HepG2 (cell line): ENCODE measurements at regions not wholly inside any gene's neighbourhood (a gene's known extent, or its start where the extent isn't known, plus 50 kb on each side); places are given as distances from the start of the nearest gene placed in this dataset.

ENCODE experiments used
- ATAC-seq: fragments of 200-7000 bp; cut with Tn5 transposase; 3 replicates; pipeline ENCODE4 v1.9.1; 2020; ENCODE audit warnings: mild to moderate bottlenecking, moderate library complexity
- BruUV-seq: library from RNA; stranded (reverse); fragments of 400-500 nt; replicated peaks from 2 replicates; lab custom pipeline; 2021; lab: Mats Ljungman, UMichigan
- CTCF ChIA-PET: fragments of 300-600 bp; formaldehyde crosslinking; extraction: SDS; loops from one replicate; lab custom pipeline; 2021; ENCODE audit warnings: low total read pairs, inconsistent platforms, low intra/inter-chr PET ratio; lab: Yijun Ruan, JAX
- POLR2A ChIA-PET: fragments of 350-600 bp; sonication (Branson Sonifier 250); formaldehyde crosslinking; loops from one replicate; lab custom pipeline; 2020; ENCODE audit warnings: antibody characterized with exemption, inconsistent platforms; lab: Yijun Ruan, JAX
- DNase-seq: peaks from one replicate; pipeline ENCODE4 v3.0.0-alpha.2; 2015; ENCODE audit warnings: low spot score
- FAIRE-seq: peaks from 3 replicates; lab custom pipeline; 2011; peaks lifted over from hg19 to GRCh38; lab: Jason Lieb, UNC
- H2AFZ ChIP-seq: one replicate; pipeline ENCODE4 v1.6.1; 2011; ENCODE audit warnings: low read length, inconsistent platforms
- H3K27ac ChIP-seq: fragments of 300-600 bp; 3 replicates; pipeline ENCODE4 v1.8.0; 2011; ENCODE audit warnings: mixed run types, mild to moderate bottlenecking, mixed read lengths, low read length, inconsistent platforms; ENCODE audit not compliant: insufficient read depth; ENCODE audit errors: extremely low read length
- H3K27me3 ChIP-seq, 2 experiments: fragments of 200-600 bp in 1 of 2; 2 replicates in 1 of 2; 3 replicates in 1 of 2; pipeline versions ENCODE4 v1.6.0 to v1.8.0; 2011; ENCODE audit warnings: low read length in 2 of 2, mild to moderate bottlenecking in 2 of 2, moderate library complexity in 2 of 2, inconsistent platforms in 1 of 2; ENCODE audit not compliant: insufficient read depth in 2 of 2, control insufficient read depth in 1 of 2
- H3K36me3 ChIP-seq, 2 experiments: fragments of 200-600 bp in 1 of 2; replicated peaks in 1 of 2; 2 replicates in 1 of 2; 3 replicates in 1 of 2; pipeline versions ENCODE4 v1.5.1 to v1.8.0; 2011; ENCODE audit warnings: low read length in 2 of 2, inconsistent platforms in 1 of 2; ENCODE audit not compliant: insufficient read depth in 2 of 2, control insufficient read depth in 1 of 2
- H3K4me1 ChIP-seq: 2 replicates; pipeline ENCODE4 v1.5.1; 2012; ENCODE audit warnings: low read length, inconsistent platforms; ENCODE audit not compliant: insufficient read depth
- H3K4me2 ChIP-seq: 2 replicates; pipeline ENCODE4 v1.6.0; 2011; ENCODE audit warnings: low read depth, low read length, inconsistent platforms
- H3K4me3 ChIP-seq, 3 experiments: fragments of 200-600 bp in 1 of 3; sonication (generic), shearing (Covaris generic) in 1 of 3; replicated peaks in 1 of 3; 2 replicates each; pipeline ENCODE4 v1.5.1; 2011 to 2016; ENCODE audit warnings: low read length in 3 of 3, inconsistent platforms in 2 of 3, low read depth in 2 of 3, mild to moderate bottlenecking in 2 of 3, control low read depth in 1 of 3, mixed read lengths in 1 of 3; ENCODE audit not compliant: insufficient read depth in 1 of 3
- H3K79me2 ChIP-seq: one replicate; pipeline ENCODE4 v1.6.1; 2011; ENCODE audit warnings: low read length, inconsistent platforms; ENCODE audit not compliant: insufficient read depth
- H3K9ac ChIP-seq: 2 replicates; pipeline ENCODE4 v1.6.0; 2011; ENCODE audit warnings: mild to moderate bottlenecking, low read depth, low read length, inconsistent platforms; ENCODE audit not compliant: insufficient read depth
- H3K9me3 ChIP-seq: 2 replicates; pipeline ENCODE4 v1.5.1; 2012; ENCODE audit warnings: mild to moderate bottlenecking, low read length
- H4K20me1 ChIP-seq: 2 replicates; pipeline ENCODE4 v1.6.0; 2011; ENCODE audit warnings: inconsistent platforms, mild to moderate bottlenecking, low read length, moderate library complexity; ENCODE audit not compliant: insufficient read depth
- AKAP8 ChIP-seq: sonication (generic); formaldehyde crosslinking; IDR thresholded peaks from 2 replicates; pipeline ENCODE4 v1.5.1; 2020; ENCODE audit warnings: mild to moderate bottlenecking, missing genetic modification reagents
- CREM ChIP-seq, 2 experiments: sonication (generic) in 1 of 2; formaldehyde crosslinking in 1 of 2; IDR thresholded peaks; 2 replicates each; pipeline versions ENCODE4 v1.4.0 to v1.6.1; 2016 to 2020; ENCODE audit warnings: antibody characterized with exemption in 1 of 2, mild to moderate bottlenecking in 1 of 2, missing genetic modification reagents in 1 of 2
- HDAC1 ChIP-seq: sonication (generic); formaldehyde crosslinking; IDR thresholded peaks from 2 replicates; pipeline ENCODE4 v1.5.1; 2020; ENCODE audit warnings: mild to moderate bottlenecking, missing genetic modification reagents
- HOXA5 ChIP-seq: sonication (generic); formaldehyde crosslinking; IDR thresholded peaks from 2 replicates; pipeline ENCODE4 v1.4.0; 2020; ENCODE audit warnings: missing genetic modification reagents
- RFX5 ChIP-seq: IDR thresholded peaks from 2 replicates; pipeline ENCODE4 v1.6.1; 2011; ENCODE audit warnings: low read depth, low read length, improper control_type of control experiment
- SP2 ChIP-seq: sonication (generic); formaldehyde crosslinking; IDR thresholded peaks from 2 replicates; pipeline ENCODE4 v1.5.1; 2020; ENCODE audit warnings: mild to moderate bottlenecking, missing genetic modification reagents
- SRSF1 ChIP-seq: fragments of 200-400 bp; formaldehyde crosslinking; optimal IDR thresholded peaks from 2 replicates; pipeline ENCODE3; 2017; ENCODE audit warnings: mild to moderate bottlenecking, low read depth, low read length, moderate library complexity
- ZNF121 ChIP-seq: sonication (generic); formaldehyde crosslinking; IDR thresholded peaks from 2 replicates; pipeline ENCODE4 v1.5.0; 2020; ENCODE audit warnings: mild to moderate bottlenecking, missing genetic modification reagents
- ZNF3 ChIP-seq: IDR thresholded peaks from 2 replicates; pipeline ENCODE4 v1.7.0; 2017; ENCODE audit warnings: inconsistent platforms
- ZNF317 ChIP-seq: sonication (generic); formaldehyde crosslinking; IDR thresholded peaks from 2 replicates; pipeline ENCODE4 v1.5.0; 2020; ENCODE audit warnings: mild to moderate bottlenecking, missing genetic modification reagents
- ZNF644 ChIP-seq: IDR thresholded peaks from 2 replicates; pipeline ENCODE4 v1.6.1; 2016; ENCODE audit warnings: low read depth
- ZNF724P ChIP-seq: sonication (generic); formaldehyde crosslinking; IDR thresholded peaks from 2 replicates; pipeline ENCODE4 v1.8.0; 2022; ENCODE audit warnings: missing genetic modification reagents, borderline replicate concordance
- ZNF75D ChIP-seq: sonication (generic); formaldehyde crosslinking; IDR thresholded peaks from 2 replicates; pipeline ENCODE4 v1.8.1; 2023; ENCODE audit warnings: missing genetic modification reagents, mild to moderate bottlenecking, borderline replicate concordance
- WGBS: methylation state at CpG from one replicate; pipeline ENCODE4 v1.1.6; 2017; ENCODE audit warnings: low lambda C conversion rate; 5-methylcytosine and 5-hydroxymethylcytosine counted together
- in situ Hi-C: cut with HindIII; loops from 2 replicates; pipeline ENCODE4 v1.10.0; 2017; ENCODE audit warnings: low pct_unique_long_range_greater_than_20kb; ENCODE audit not compliant: extremely low pct_ligation_motif_present
- intact Hi-C: fragments of 100-400 bp; cut with micrococcal nuclease; formaldehyde crosslinking; loops from one replicate; pipeline ENCODE4 v1.10.0; 2022; ENCODE audit not compliant: unreplicated experiment
- TF ChIP-seq, protein P1 (sequence below): IDR thresholded peaks from 2 replicates; pipeline ENCODE4 v1.6.1; 2016; ENCODE audit warnings: missing genetic modification reagents, missing compliant biosample characterization
- TF ChIP-seq, protein P2 (sequence below): sonication (generic); formaldehyde crosslinking; conservative IDR thresholded peaks from 2 replicates; pipeline ENCODE4 v1.4.0; 2020; ENCODE audit warnings: missing genetic modification reagents
- TF ChIP-seq, protein P3 (sequence below): sonication (generic); formaldehyde crosslinking; conservative IDR thresholded peaks from 2 replicates; pipeline ENCODE4 v1.5.0; 2020; ENCODE audit warnings: missing genetic modification reagents
- TF ChIP-seq, protein P4 (sequence below): sonication (generic); formaldehyde crosslinking; IDR thresholded peaks from 2 replicates; pipeline ENCODE4 v1.5.0; 2020; ENCODE audit warnings: mild to moderate bottlenecking, low read depth, missing genetic modification reagents, borderline replicate concordance

DNA sequence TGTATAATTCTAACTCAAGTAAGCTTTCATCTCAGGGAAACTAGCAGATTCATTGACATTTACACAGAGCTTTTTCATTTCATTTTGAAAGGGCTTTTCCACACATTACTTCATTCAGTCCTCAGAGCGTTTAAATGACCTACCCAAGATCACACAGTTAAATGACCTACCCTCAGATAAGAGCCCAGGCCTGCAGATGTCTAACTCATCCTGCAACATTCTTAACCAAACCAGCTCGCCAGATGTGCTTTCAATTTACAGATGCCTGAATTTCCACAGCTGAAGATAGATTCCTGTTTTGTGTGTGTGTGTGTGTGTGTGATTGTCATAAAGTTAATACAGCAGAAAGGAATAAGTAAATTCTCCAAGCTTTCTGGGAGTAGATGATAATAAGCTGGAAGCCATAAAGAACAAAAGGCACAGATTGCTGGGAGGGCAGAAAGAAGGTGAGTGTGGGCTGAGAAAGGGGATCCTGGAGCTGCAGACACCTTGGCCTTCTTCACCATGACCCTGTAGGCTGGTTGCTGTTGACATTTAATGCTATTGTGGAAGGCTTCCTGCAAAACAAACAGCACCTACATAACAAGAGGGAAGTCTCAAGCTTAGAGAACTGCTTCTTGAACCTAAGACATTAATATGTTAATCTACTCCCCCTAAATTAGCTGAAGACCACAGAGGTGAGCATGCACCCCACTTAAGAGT lies 489.7 kb upstream of the CELF2 start:
- FAIRE-seq = no peak
- CTCF ChIA-PET = no interaction called here

More for the DNA sequence above, 489.7 kb upstream of the CELF2 start:
- no peak overlapping the region for H3K27ac ChIP-seq
- no peaks in the 10 kb centered on the region for H3K27me3 ChIP-seq
- no peak overlapping the region for H2AFZ ChIP-seq
- no peak overlapping the region for H3K9ac ChIP-seq
- ATAC-seq (no peak), DNase-seq (no peak)
- POLR2A ChIA-PET = no interaction called here
- intact Hi-C loops = no loop called here
- H3K9me3 ChIP-seq = peaks cover 95% of the 10 kb centered on the region
- H3K4me2 ChIP-seq = no peak overlapping the region
- H3K36me3 ChIP-seq = no peaks in the 10 kb centered on the region
- no peak overlapping the region for H3K4me3 ChIP-seq
- H3K79me2 ChIP-seq = no peaks in the 10 kb centered on the region
- TF ChIP-seq ZNF121 (CRISPR knock-in tag) (no peak), ZNF644 (no peak), HDAC1 (CRISPR knock-in tag) (no peak), ZNF317 (no peak), HOXA5 (CRISPR knock-in tag) (no peak), CREM (IDR thresholded peaks at IDR 0.05) (no peak), CREM (CRISPR knock-in tag; IDR thresholded peaks at IDR 0.05) (no peak), ZNF3 (CRISPR knock-in tag) (no peak), AKAP8 (CRISPR knock-in tag) (no peak), SRSF1 (no peak), SP2 (no peak), RFX5 (no peak), ZNF724P (CRISPR knock-in tag) (no peak), ZNF75D (CRISPR knock-in tag) (no peak)
- TF ChIP-seq, protein P1, sequence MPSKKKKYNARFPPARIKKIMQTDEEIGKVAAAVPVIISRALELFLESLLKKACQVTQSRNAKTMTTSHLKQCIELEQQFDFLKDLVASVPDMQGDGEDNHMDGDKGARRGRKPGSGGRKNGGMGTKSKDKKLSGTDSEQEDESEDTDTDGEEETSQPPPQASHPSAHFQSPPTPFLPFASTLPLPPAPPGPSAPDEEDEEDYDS = no peak
- TF ChIP-seq, protein P2, sequence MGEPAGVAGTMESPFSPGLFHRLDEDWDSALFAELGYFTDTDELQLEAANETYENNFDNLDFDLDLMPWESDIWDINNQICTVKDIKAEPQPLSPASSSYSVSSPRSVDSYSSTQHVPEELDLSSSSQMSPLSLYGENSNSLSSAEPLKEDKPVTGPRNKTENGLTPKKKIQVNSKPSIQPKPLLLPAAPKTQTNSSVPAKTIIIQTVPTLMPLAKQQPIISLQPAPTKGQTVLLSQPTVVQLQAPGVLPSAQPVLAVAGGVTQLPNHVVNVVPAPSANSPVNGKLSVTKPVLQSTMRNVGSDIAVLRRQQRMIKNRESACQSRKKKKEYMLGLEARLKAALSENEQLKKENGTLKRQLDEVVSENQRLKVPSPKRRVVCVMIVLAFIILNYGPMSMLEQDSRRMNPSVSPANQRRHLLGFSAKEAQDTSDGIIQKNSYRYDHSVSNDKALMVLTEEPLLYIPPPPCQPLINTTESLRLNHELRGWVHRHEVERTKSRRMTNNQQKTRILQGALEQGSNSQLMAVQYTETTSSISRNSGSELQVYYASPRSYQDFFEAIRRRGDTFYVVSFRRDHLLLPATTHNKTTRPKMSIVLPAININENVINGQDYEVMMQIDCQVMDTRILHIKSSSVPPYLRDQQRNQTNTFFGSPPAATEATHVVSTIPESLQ = no peak
- TF ChIP-seq, protein P3, sequence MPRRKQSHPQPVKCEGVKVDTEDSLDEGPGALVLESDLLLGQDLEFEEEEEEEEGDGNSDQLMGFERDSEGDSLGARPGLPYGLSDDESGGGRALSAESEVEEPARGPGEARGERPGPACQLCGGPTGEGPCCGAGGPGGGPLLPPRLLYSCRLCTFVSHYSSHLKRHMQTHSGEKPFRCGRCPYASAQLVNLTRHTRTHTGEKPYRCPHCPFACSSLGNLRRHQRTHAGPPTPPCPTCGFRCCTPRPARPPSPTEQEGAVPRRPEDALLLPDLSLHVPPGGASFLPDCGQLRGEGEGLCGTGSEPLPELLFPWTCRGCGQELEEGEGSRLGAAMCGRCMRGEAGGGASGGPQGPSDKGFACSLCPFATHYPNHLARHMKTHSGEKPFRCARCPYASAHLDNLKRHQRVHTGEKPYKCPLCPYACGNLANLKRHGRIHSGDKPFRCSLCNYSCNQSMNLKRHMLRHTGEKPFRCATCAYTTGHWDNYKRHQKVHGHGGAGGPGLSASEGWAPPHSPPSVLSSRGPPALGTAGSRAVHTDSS (CRISPR knock-in tag) = no peak
- TF ChIP-seq, protein P4, sequence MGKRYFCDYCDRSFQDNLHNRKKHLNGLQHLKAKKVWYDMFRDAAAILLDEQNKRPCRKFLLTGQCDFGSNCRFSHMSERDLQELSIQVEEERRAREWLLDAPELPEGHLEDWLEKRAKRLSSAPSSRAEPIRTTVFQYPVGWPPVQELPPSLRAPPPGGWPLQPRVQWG = no peak
- WGBS = 3% methylated on average over 2 of the region's 2 CpGs
- BruUV-seq = no TSS peak
- H4K20me1 ChIP-seq = no peaks in the 10 kb centered on the region
- in situ Hi-C loops = no loop called here
- no peaks in the 10 kb centered on the region for H3K4me1 ChIP-seq
